SK-N-SH treated with all-trans-retinoic acid at 6 μM for 48 hours (cell line): ENCODE measurements at regions not wholly inside any gene's neighbourhood (a gene's known extent, or its start where the extent isn't known, plus 50 kb on each side); places are given as distances from the start of the nearest gene placed in this dataset.

Experiments used
- ATAC-seq: fragments of 200-7000 bp; cut with Tn5 transposase; 3 replicates; pipeline ENCODE4 v1.9.1; 2020; ENCODE audit warnings: mild to moderate bottlenecking, moderate library complexity
- ARNTL ChIP-seq: fragments of 450-650 bp; formaldehyde crosslinking; IDR thresholded peaks from 2 replicates; pipeline ENCODE4 v1.5.0; 2020; ENCODE audit warnings: low read depth, mild to moderate bottlenecking, moderate library complexity, borderline replicate concordance
- BACH2 ChIP-seq: fragments of 250-450 bp; sonication (Bioruptor Pico); IDR thresholded peaks from 2 replicates; pipeline ENCODE4 v1.9.0; 2021; ENCODE audit warnings: mild to moderate bottlenecking, borderline replicate concordance
- CREB5 ChIP-seq: fragments of 250-450 bp; sonication (Bioruptor Pico); IDR thresholded peaks from 2 replicates; pipeline ENCODE4 v1.5.1; 2020; ENCODE audit warnings: low read depth, mild to moderate bottlenecking, moderate library complexity
- CSDC2 ChIP-seq: fragments of 250-450 bp; sonication (Bioruptor Pico); IDR thresholded peaks from 2 replicates; pipeline ENCODE4 v1.5.0; 2020; ENCODE audit warnings: mild to moderate bottlenecking, moderate library complexity
- ESRRG ChIP-seq: fragments of 250-450 bp; sonication (Bioruptor Pico); IDR thresholded peaks from 2 replicates; pipeline ENCODE4 v1.6.1; 2021; ENCODE audit warnings: mild to moderate bottlenecking
- GLIS3 ChIP-seq: fragments of 250-450 bp; sonication (Bioruptor Pico); IDR thresholded peaks from 2 replicates; pipeline ENCODE4 v1.5.0; 2020; ENCODE audit warnings: mild to moderate bottlenecking, moderate library complexity
- OSR1 ChIP-seq: fragments of 250-450 bp; sonication (Bioruptor Pico); IDR thresholded peaks from 2 replicates; pipeline ENCODE4 v1.8.0; 2022; ENCODE audit warnings: moderate library complexity, mild to moderate bottlenecking, inconsistent platforms
- PATZ1 ChIP-seq: fragments of 250-450 bp; sonication (Bioruptor Pico); IDR thresholded peaks from 2 replicates; pipeline ENCODE4 v1.8.0; 2020; ENCODE audit warnings: mild to moderate bottlenecking, moderate library complexity, borderline replicate concordance
- POU6F1 ChIP-seq: fragments of 250-450 bp; sonication (Bioruptor Pico); IDR thresholded peaks from 2 replicates; pipeline ENCODE4 v1.8.0; 2021; ENCODE audit warnings: low read depth, mild to moderate bottlenecking, moderate library complexity, borderline replicate concordance
- PPARA ChIP-seq: fragments of 250-450 bp; sonication (Bioruptor Pico); IDR thresholded peaks from 2 replicates; pipeline ENCODE4 v1.5.0; 2020; ENCODE audit warnings: mild to moderate bottlenecking, borderline replicate concordance
- RARB ChIP-seq: fragments of 250-450 bp; sonication (Bioruptor Pico); IDR thresholded peaks from 2 replicates; pipeline ENCODE4 v1.8.0; 2021; ENCODE audit warnings: mild to moderate bottlenecking, moderate library complexity
- SNAI2 ChIP-seq: fragments of 250-450 bp; sonication (Bioruptor Pico); IDR thresholded peaks from 2 replicates; pipeline ENCODE4 v1.5.0; 2020; ENCODE audit warnings: mild to moderate bottlenecking, moderate library complexity
- TSHZ2 ChIP-seq: fragments of 250-450 bp; sonication (Bioruptor Pico); IDR thresholded peaks from 2 replicates; pipeline ENCODE4 v1.5.0; 2020; ENCODE audit warnings: mild to moderate bottlenecking, moderate library complexity
- ZC3H10 ChIP-seq: fragments of 250-450 bp; sonication (Bioruptor Pico); IDR thresholded peaks from 2 replicates; pipeline ENCODE4 v1.5.1; 2021; ENCODE audit warnings: mild to moderate bottlenecking, moderate library complexity
- ZFP3 ChIP-seq: fragments of 250-450 bp; sonication (Bioruptor Pico); IDR thresholded peaks from 2 replicates; pipeline ENCODE4 v1.5.0; 2020; ENCODE audit warnings: mild to moderate bottlenecking, moderate library complexity
- ZFP30 ChIP-seq: fragments of 450-650 bp; formaldehyde crosslinking; IDR thresholded peaks from 2 replicates; pipeline ENCODE4 v1.5.0; 2022; ENCODE audit warnings: mild to moderate bottlenecking, moderate library complexity
- ZNF565 ChIP-seq: fragments of 450-650 bp; formaldehyde crosslinking; conservative IDR thresholded peaks from 2 replicates; pipeline ENCODE4 v1.5.0; 2020; ENCODE audit warnings: low read depth, mild to moderate bottlenecking, moderate library complexity
- ZNF70 ChIP-seq: fragments of 450-650 bp; formaldehyde crosslinking; IDR thresholded peaks from 2 replicates; pipeline ENCODE4 v1.5.0; 2020; ENCODE audit warnings: mild to moderate bottlenecking, moderate library complexity
- ZNF8 ChIP-seq: fragments of 450-650 bp; formaldehyde crosslinking; IDR thresholded peaks from 2 replicates; pipeline ENCODE4 v1.5.0; 2020; ENCODE audit warnings: mild to moderate bottlenecking, moderate library complexity

- no peak for TF ChIP-seq TSHZ2 (CRISPR knock-in tag)
- no peak for TF ChIP-seq POU6F1 (CRISPR knock-in tag)
- TF ChIP-seq ZNF70 (CRISPR knock-in tag) = no peak
- no peak for TF ChIP-seq ARNTL (CRISPR knock-in tag)
- no peak for TF ChIP-seq ZNF565
- TF ChIP-seq GLIS3 = no peak
These were observed 505.6 kb upstream of the SLC8A1 start (continued) for GRCh38 chr2:40957508-40957907.

- ATAC-seq = no peak
- no peak for TF ChIP-seq ZFP30 (CRISPR knock-in tag)
- TF ChIP-seq CSDC2 (CRISPR knock-in tag) = no peak
- TF ChIP-seq ZNF565 = no peak
- TF ChIP-seq PATZ1 (CRISPR knock-in tag) = no peak
- TF ChIP-seq RARB (CRISPR knock-in tag) = no peak
- no peak for TF ChIP-seq BACH2
- no peak for TF ChIP-seq ZNF8
- no peak for TF ChIP-seq SNAI2 (CRISPR knock-in tag)
- no peak for TF ChIP-seq PPARA
- no peak for TF ChIP-seq POU6F1 (CRISPR knock-in tag)
- no peak for TF ChIP-seq ZFP3 (CRISPR knock-in tag)
- no peak for TF ChIP-seq CREB5 (CRISPR knock-in tag)
- TF ChIP-seq ZC3H10 (CRISPR knock-in tag) = no peak
- TF ChIP-seq ZNF70 (CRISPR knock-in tag) = no peak
These were observed 510.1 kb upstream of the SLC8A1 start for GRCh38 chr2:40962026-40962425.

- no peak for TF ChIP-seq TSHZ2 (CRISPR knock-in tag)
- TF ChIP-seq OSR1 (CRISPR knock-in tag) = no peak
- no peak for TF ChIP-seq ZFP30 (CRISPR knock-in tag)
- no peak for TF ChIP-seq ZNF565
- no peak for TF ChIP-seq SNAI2 (CRISPR knock-in tag)
- no peak for TF ChIP-seq ESRRG (CRISPR knock-in tag)
- TF ChIP-seq POU6F1 (CRISPR knock-in tag) = no peak
- no peak for TF ChIP-seq BACH2
- no peak for TF ChIP-seq PATZ1 (CRISPR knock-in tag)
- ATAC-seq = no peak
These were observed 512.8 kb upstream of the SLC8A1 start for GRCh38 chr2:40964509-40965250.
